Superior temporal gyrus (tissue), 1 donor: ENCODE measurements at regions not wholly inside any gene's neighbourhood (a gene's known extent, or its start where the extent isn't known, plus 50 kb on each side); places are given as distances from the start of the nearest gene placed in this dataset.
"Not testable (repeated sequence)": the region's sequence is repeated elsewhere in the genome, so short reads cannot be mapped to it uniquely, and the experiment has no call there.

Source experiments
- DNase-seq: peaks from one replicate; pipeline ENCODE4 v3.0.0-alpha.2; 2016; ENCODE audit errors: extremely low spot score

GRCh38 chr9:13444245-13445102 is 165.0 kb upstream of the MPDZ start:
- DNase-seq: peak; percentile 79

- peak; percentile 88 for DNase-seq
These were observed 164.1 kb upstream of the MPDZ start for GRCh38 chr9:13443346-13444244.

DNA sequence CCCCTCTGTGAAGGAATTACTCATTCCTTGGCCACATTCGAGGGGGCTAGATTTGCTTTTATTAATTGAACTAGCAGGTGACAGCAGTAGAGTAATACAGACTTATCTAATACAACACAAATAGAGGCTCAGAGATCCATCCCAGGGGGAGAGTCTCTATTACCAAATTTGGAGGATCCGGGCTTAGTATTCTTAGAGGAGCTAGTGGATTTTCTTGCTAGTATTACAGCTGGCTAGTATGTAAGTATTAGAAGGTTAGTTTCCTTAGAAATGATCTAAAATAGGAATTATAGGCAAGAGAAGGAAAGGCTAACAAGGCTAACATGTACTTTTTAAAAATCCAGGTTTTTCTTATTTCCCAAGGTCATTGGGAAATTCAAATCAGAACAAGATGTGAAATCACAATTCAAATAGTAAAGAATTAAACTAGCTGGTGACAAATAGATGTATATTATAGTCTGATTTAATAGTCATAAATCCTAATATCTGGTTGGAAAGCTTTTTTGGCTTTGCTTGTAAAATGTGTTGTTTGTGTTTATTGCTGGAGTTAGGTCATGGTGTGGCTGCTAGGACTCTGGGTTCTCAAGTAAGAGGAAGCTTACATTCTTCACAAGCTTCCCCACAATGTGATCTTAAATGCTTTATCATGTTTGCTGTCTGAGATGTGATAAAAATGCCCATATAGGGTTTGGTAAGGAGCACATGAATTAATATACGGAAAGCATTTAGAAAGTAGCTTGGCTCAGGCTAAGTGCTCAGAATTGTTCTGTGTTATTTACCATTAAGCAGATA is 160.4 kb upstream of the MPDZ start:
- DNase-seq: no peak

DNA sequence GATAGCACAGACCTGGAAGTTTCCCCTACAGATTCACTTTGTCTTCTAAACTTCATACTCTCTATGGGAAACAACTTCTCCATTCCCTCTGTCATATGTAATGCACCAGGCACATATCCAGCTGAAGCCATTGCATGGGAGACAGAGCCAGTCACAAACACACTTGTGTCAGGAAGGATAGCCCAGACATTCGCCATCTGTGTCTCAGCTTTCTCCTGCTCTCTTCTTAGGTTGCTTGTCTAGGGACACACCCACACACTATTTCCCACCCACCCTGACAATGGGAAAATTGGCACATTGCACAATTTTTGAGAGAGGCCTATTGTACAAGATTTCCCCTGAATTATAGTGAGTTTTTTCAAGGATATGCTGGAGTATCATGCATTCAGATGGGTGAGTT is 158.4 kb upstream of the MPDZ start:
- DNase-seq: no peak

GRCh38 chr9:13436591-13436990 is 157.1 kb upstream of the MPDZ start:
- DNase-seq: no peak

DNA sequence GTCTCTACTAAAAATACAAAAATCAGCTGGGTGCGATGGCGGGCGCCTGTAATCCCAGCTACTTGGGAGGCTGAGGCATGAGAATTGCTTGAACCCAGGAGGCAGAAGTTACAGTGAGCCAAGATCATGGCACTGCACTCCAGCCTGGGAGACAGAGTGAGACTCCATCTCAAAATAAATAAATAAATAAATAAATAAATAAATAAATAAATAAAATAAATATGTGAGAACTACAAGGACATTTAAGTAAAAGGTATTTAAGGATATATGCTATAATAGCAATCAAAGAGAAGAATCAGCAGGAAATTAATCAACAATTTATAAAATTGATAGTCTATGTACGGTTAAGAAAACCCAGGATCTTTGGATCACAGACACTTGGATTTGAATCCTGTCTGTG is 154.0 kb upstream of the MPDZ start:
- DNase-seq: not testable (repeated sequence)

DNA sequence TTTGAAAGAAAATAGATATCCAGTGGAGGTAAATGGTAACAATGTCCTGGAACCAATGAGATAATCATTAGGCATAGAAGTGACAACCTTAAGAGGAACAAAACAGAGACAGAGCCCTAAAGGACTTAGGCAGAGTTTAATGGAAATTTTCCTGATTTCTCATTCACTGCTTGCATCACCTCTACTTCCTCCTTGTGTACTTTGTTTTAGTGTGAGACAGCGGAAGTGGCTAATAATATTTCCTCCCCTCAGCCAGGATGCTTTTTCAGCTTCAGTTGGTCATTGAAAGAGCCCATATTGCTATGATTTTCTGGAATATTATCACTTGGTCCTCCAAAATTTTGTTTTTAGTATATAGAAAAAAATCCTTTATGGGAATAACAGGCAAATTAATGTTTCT is 153.4 kb upstream of the MPDZ start:
- no peak for DNase-seq

DNA sequence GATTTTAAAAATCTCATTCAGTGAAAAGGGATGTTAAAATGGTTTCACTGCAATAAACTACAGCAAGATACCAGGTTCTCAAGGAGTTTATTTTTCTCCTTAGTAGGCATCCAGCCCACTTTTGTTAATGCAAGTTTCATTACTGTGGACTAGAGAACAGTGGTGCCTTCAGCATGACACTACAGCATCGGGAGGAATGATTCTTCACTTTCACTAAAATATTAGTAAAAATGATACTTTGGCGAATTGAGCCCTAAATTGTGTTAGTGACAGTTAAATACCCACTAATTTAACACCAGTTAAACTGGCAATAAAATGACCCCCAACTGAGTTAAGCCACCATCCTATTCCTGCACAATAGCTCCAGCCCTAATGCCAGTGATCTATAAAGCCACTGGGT is 152.2 kb upstream of the MPDZ start:
- DNase-seq: peak; percentile 39

- peak; percentile 62 for DNase-seq
These were observed 151.7 kb upstream of the MPDZ start for GRCh38 chr9:13431222-13431536.

GRCh38 chr9:13430368-13431221 is 151.1 kb upstream of the MPDZ start:
- peak; percentile 69 for DNase-seq

- peak; percentile 66 for DNase-seq
These were observed 150.1 kb upstream of the MPDZ start for GRCh38 chr9:13429301-13430190.

DNA sequence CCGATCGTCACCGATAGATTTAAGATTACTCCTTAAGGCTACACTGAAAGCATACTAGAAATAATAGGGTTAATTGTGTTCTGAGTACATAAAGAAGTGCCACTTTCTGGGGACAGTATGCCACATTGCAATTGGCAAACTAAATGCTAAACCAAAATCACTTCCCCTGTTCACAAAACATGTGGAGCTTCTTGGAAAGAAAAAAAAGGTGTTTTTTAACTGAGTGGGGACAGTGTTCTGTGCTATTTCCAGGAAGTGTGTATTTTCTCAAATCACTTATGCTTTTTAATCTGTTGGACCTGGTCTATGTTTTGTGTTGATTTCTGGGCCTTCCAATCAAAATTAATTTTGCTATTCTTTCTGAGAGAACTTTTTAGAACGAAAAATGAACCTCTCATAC is 149.3 kb upstream of the MPDZ start:
- DNase-seq: no peak

DNA sequence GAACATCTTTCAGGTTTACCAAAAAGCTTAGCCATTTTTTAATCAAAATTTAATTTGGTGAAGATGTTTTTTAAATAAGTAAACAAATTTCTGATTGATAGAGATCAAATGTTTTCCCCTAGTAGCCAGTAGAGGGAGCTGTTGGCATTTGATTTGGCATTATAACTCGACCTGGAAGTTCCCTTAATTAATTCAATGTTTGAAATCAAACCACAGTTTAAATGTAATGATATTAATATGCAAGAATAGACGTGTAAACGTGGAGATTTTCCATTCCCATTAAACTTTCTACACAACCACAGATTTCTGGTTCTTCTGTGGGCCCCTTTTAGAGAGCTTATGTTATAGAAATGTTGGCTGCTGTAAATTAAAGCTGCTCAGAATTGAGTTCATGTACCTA is 148.1 kb upstream of the MPDZ start:
- DNase-seq: peak; percentile 92

- no peak for DNase-seq
These were observed 147.1 kb upstream of the MPDZ start for GRCh38 chr9:13426606-13427005.

DNA sequence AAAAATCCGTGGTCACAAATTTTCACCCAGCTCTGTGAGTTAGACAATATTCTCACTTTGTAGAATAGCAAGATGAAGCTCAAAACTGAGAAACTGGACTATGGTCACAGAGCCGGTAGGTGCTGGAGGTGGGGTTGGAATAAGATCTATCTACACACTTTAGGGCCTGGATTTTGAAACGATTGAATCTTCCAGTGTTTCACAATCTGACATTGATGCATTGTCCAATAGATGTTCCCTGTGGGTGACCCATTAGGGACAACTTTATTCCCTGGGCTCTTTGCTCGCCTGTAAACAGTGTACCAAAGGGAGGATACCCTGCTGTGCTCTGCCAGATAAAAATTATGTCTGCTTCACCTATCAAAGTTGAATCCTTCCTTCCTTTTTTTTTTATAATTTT is 145.4 kb upstream of the MPDZ start:
- no peak for DNase-seq

DNA sequence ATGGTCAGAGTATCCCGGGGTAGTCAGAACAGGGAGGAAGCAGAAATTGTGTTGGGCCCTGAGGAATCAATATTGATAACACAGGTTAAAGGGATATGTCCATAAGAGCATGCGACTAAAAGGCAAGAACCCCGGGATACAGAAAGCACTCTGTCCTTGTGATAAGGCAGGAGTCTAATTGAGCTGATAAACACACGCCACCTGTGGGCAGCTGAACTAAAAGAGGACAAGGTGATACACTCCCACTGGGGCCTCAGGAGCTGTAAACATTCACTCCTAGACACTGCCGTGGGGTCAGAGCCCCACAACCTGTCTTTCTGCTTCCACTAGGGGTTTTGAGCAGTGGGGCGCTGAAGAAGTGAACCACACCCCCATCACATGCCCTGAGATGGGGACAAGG is 144.7 kb upstream of the MPDZ start:
- DNase-seq: no peak

- no peak for DNase-seq
These were observed 134.9 kb upstream of the MPDZ start for GRCh38 chr9:13414349-13414748.

DNA sequence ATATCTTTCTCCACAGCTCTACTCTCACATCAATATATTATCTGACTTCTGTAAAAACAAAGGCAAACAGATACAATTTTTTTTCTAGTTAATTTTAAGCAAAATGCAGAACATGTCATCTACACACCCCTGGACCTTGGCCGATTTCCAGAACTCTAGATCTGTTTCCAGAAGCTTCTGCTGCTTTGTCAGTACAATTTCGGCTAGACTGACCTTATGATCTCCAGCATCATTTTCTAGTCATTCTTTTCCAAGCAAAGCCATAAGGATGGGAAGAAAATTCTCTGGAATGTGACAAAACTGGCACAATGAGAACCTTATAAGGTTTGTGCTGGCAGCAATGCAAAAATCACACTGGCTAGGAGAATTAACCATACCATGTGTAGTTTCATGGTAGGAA is 132.8 kb upstream of the MPDZ start:
- DNase-seq: no peak

GRCh38 chr9:13411791-13412190 is 132.3 kb upstream of the MPDZ start:
- no peak for DNase-seq

GRCh38 chr9:13410566-13411031 is 131.1 kb upstream of the MPDZ start:
- no peak for DNase-seq
